Adrenal gland (tissue), 5 donors: ENCODE measurements at regions not wholly inside any gene's neighbourhood (a gene's known extent, or its start where the extent isn't known, plus 50 kb on each side); places are given as distances from the start of the nearest gene placed in this dataset.

Source experiments
- POLR2A ChIP-seq, 2 donors: fragments of 450-650 bp; IDR thresholded peaks; one replicate each; pipeline ENCODE4 v1.6.1; 2017; ENCODE audit warnings: antibody characterized with exemption in 2 of 2, mild to moderate bottlenecking in 2 of 2, moderate library complexity in 1 of 2
- TF ChIP-seq, protein P1 (sequence below), 6 experiments: fragments of 450-650 bp in 4 of 6; fragments of 200-600 bp in 2 of 6; sonication (generic) in 1 of 6; IDR thresholded peaks; 1 replicate in 5 of 6; 2 replicates in 1 of 6; pipeline versions ENCODE4 v1.5.1 to v1.8.0; 2016 to 2021; ENCODE audit warnings: antibody characterized with exemption in 6 of 6, mild to moderate bottlenecking in 2 of 6, moderate library complexity in 1 of 6
- donor health status: DM: no; HTN: no; CAD: no.

DNA sequence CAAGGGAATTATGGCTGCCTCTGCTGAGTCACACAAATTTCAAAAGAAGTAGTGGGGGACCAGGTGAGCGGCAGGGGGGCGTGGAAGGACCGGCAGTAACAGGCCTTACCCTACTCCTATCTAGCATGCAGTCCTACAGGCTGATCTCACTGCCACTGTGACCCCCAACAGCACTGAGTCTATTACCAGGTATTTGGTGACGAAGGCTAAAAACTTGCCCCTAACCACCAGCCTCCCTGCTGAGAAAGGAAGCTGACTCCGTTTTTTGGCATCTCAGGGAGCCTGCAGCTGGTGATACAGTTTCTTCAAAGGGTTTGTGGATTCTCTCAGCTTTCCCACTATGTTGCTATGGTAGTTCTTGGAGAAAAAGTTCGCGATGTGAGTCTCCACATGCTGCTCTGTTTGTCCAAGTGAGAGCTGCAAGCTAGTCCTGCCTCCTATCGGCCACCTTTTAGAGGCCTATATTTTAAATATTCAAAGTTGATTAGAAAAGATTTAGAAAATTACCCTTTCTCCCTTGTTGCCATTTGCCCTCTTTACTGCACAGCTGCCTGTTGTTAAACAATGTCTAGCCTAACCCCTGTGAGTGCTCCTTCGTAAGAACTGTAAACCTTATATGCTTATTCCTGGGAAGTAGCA lies 57.1 kb upstream of the SLCO1B1 start:
- TF ChIP-seq, protein P1, sequence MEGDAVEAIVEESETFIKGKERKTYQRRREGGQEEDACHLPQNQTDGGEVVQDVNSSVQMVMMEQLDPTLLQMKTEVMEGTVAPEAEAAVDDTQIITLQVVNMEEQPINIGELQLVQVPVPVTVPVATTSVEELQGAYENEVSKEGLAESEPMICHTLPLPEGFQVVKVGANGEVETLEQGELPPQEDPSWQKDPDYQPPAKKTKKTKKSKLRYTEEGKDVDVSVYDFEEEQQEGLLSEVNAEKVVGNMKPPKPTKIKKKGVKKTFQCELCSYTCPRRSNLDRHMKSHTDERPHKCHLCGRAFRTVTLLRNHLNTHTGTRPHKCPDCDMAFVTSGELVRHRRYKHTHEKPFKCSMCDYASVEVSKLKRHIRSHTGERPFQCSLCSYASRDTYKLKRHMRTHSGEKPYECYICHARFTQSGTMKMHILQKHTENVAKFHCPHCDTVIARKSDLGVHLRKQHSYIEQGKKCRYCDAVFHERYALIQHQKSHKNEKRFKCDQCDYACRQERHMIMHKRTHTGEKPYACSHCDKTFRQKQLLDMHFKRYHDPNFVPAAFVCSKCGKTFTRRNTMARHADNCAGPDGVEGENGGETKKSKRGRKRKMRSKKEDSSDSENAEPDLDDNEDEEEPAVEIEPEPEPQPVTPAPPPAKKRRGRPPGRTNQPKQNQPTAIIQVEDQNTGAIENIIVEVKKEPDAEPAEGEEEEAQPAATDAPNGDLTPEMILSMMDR (IDR thresholded peaks at IDR 0.05), result no peak
- no peak for TF ChIP-seq POLR2A (IDR thresholded peaks at IDR 0.05)
